Right lobe of liver (tissue), 4 donors: ENCODE measurements at regions not wholly inside any gene's neighbourhood (a gene's known extent, or its start where the extent isn't known, plus 50 kb on each side); places are given as distances from the start of the nearest gene placed in this dataset.

Experiments used
- POLR2A ChIP-seq: fragments of 450-650 bp; IDR thresholded peaks from one replicate; pipeline ENCODE4 v1.6.1; 2017; ENCODE audit warnings: antibody characterized with exemption, mild to moderate bottlenecking
- TF ChIP-seq, protein P1 (sequence below), 4 donors: fragments of 200-600 bp in 3 of 4; fragments of 450-650 bp in 1 of 4; IDR thresholded peaks; one replicate each; pipeline versions ENCODE4 v1.5.1 to v1.8.0; 2016 to 2022; ENCODE audit warnings: antibody characterized with exemption in 4 of 4, mild to moderate bottlenecking in 2 of 4
- donor health status: DM: no; HTN: no; CAD: no.
- donor health status: DM: no; HTN: no; CAD: no.
- donor health status: DM: no; HTN: yes; CAD: no.

DNA sequence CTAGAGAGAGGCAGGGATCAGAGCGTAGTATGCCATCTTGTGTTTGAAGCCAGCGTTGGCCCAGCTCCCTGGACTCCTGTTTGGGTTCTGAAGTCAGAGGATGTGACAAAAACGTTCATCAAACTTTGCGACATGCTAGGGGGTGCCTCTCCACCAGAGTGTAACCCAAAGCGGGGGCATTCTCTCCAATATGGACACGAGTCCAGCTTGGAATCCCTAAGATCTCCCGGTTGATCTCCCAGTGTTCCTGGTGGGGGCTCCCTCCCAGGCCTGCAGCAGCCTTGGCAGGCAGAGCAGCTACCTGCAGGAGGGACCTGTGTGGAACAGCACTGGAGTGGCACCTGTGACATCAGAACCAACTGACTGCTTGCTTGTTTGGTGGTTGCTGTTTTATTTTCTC is 218.8 kb upstream of the ECI2 start:
- TF ChIP-seq, protein P1, sequence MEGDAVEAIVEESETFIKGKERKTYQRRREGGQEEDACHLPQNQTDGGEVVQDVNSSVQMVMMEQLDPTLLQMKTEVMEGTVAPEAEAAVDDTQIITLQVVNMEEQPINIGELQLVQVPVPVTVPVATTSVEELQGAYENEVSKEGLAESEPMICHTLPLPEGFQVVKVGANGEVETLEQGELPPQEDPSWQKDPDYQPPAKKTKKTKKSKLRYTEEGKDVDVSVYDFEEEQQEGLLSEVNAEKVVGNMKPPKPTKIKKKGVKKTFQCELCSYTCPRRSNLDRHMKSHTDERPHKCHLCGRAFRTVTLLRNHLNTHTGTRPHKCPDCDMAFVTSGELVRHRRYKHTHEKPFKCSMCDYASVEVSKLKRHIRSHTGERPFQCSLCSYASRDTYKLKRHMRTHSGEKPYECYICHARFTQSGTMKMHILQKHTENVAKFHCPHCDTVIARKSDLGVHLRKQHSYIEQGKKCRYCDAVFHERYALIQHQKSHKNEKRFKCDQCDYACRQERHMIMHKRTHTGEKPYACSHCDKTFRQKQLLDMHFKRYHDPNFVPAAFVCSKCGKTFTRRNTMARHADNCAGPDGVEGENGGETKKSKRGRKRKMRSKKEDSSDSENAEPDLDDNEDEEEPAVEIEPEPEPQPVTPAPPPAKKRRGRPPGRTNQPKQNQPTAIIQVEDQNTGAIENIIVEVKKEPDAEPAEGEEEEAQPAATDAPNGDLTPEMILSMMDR (IDR thresholded peaks at IDR 0.05): no peak
- TF ChIP-seq POLR2A: no peak
